GM11168 (cell line): ENCODE measurements at regions not wholly inside any gene's neighbourhood (a gene's known extent, or its start where the extent isn't known, plus 50 kb on each side); places are given as distances from the start of the nearest gene placed in this dataset.

Experiments used
- in situ Hi-C: fragments of 300-500 bp; cut with MboI; formaldehyde crosslinking; loops from one replicate; pipeline ENCODE4 v1.12.0; 2022; ENCODE audit warnings: low sequenced_read_pairs; ENCODE audit not compliant: unreplicated experiment

DNA sequence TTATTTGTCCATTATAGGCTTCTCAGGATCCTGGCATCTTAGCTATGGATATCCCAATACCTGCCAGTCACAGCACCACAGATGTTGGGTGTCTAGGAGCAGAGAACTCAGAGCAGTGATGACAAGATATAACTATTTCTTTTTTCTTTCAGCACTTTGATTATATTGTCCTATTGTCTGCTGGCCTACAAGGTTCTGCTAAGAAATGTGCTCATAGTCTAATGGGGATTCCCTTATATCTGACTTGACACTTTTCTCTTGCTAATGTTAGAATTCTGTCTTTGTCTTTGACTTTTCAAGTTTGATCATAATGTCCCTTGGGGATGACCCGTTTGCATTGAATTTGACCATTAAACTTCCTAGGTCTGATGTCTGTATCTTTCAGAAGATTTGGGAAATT lies 270.4 kb downstream of the OGFRL1 start:
- in situ Hi-C loops = no loop called here

DNA sequence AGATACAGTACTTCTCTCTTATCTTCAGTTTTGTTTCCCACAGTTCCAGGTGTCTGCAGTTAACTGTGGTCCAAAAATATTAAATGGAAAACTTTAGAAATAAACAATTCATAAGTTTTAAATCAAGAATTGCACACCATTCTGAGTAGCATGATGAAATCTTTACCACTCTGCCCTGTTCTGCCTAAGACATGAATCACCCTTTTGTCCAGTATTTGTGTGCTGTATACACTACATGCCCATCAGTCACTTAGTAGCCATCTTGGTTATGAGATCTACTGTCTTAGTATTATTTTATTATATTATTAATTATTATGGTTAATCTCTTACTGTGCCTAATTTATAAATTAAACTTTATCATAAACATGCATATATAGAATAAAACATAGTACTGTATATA lies 279.0 kb downstream of the OGFRL1 start:
- in situ Hi-C loops = no loop called here

DNA sequence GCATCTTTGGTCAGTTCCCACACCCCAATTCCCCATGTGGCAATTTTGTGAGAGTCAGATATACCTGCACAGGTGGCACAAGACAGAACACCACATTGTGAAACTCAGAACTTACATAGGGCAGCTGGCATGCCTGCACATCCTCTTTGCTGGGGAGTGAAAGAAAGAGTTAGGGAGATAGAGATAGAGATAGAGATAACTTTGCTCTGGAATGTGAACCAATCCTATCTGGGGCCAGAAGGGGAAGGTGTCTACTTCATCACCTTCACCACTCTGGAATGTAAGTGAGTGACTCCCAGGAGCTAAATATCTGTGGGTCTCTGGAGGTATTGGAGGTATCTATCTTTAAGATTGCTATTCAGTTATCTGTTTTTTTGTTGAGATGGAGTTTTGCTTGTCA lies 289.2 kb downstream of the OGFRL1 start:
- in situ Hi-C loops = no loop called here

DNA sequence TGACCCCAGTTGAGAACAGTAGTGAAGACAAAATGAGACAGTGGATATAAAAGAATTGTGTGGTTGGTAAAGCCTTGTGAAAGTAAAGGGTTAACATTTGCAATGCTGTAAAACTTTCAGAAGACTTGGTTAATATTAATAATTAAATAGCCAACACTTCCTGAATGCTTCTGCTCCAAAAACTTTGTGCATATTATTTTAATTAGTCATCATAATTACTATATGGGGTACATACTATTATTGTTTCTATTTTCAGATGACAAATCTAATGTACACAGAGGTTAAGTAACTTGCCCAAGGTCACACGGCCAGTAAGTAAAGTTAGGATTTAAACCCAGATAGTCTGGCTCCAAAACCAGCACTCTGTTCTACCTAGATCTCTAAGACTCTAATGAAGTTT lies 291.3 kb downstream of the OGFRL1 start:
- in situ Hi-C loops = no loop called here

DNA sequence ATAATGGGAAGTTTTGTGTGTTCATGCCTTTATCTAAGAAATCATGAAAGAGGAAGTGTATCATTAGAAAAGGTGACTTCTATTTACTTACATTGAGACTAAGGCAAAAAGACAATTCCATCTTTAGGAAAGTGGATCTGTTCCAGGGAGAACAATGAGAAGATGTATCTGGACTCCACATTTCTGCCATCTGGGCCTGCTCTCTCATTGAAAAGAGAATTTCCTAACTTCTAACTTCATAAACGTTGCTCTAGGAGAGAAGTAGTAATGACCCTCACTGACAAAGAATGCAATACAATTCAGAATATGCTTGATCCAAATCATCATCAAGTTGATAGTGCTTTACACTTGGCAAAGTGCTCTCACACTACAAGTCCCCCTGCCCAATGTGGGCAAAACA lies 294.2 kb downstream of the OGFRL1 start:
- in situ Hi-C loops = no loop called here

DNA sequence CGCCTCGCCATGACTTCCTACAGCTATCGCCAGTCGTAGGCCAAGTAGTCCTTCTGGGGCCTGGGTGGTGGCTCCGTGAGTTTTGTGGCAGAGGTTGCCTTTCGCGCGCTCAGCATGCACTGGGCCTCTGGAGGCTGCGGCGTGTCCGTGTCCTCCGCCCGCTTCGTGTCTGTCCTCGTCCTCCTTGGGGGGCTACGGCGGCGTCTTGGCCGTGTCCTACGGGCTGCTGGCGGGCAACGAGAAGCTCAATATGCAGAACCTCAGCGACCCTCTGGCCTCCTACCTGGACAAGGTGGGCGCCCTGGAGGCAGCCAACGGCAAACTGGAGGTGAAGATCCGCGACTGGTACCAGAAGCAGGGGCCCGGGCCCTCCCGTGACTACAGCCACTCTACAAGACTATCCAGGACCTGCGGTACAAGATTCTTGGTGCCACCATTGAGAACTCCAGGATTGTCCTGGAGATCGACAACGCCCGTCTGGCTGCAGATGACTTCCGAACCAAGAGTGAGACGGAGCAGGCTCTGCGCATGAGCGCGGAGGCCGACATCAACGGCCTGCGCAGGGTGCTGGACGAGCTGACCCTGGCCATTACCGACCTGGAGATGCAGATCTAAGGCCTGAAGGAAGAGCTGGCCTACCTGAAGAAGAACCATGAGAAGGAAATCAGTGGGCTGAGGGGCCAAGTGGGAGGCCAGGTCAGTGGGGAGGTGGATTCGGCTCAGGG lies 296.3 kb downstream of the OGFRL1 start:
- in situ Hi-C loops = no loop called here

DNA sequence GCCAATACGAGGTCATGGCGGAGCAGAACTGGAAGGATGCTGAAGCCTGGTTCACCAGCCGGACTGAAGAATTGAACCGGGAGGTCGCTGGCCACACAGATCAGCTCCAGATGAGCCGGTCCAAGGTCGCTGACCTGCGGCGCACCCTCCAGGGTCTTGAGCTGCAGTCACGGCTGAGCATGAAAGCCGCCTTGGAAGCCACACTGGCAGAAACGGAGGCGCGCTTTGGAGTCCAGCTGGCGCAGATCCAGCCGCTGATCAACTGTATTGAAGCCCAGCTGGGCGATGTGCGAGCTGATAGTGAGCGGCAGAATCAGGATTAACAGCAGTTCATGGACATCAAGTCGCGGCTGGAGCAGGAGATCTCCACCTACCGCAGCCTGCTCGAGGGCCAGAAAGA lies 296.9 kb downstream of the OGFRL1 start:
- in situ Hi-C loops = no loop called here

DNA sequence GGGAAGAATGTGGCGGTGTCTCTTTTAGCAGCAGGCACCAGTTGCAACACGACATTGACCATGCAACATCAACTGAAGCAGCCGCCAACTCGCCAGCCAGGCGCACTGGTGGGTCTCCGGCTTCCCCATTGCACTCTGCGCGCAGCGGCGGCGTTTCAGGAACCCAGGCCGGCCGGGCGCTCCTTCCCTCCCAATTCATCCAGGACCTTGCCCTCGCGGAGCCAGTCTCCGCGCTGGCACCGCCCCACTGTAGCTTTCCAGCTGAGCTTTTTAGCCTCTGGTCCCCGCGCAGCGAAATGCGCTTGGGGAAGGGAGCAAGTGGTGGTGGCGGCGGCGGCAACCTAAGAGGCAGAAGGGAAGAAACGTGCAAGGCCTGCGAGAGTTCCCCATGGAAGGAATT lies 297.9 kb upstream of the RIMS1 start:
- in situ Hi-C loops = no loop called here

DNA sequence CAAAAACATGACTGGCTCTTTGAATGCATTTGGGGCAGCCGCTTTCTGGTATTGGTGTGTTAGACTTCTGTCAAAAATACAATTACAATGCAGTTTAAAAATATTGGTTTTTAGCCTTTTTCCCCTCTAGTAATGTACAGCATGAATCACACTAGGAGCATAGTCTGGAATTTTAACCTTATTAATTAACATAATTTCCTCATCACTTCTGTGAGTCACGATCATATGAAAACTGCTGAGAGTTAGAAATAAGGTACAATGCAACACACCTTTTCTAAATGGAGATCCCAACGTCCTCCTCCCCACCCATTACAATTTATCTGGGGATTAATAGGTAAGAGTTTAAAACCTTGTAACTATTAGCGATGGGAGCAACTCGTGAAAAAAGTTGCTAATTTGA lies 297.1 kb upstream of the RIMS1 start:
- in situ Hi-C loops = no loop called here

DNA sequence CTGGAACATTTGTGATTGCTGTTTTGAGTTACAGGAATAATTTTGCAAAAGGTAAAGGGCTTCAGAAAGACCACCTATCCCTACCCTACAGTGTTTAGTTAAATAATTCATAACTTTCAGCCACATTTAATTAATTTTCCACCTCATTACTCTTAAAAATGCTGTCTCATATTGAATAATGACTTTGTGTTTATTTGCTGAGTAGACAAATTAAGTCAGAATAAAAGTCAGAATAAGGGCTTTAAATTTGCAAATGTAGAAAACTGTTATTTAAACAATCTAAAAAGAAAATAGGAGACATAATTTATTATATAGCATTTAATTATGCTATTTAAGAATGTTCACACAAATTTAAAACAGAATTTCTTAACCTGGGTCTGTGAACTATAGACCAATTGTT lies 293.7 kb upstream of the RIMS1 start:
- in situ Hi-C loops = no loop called here

DNA sequence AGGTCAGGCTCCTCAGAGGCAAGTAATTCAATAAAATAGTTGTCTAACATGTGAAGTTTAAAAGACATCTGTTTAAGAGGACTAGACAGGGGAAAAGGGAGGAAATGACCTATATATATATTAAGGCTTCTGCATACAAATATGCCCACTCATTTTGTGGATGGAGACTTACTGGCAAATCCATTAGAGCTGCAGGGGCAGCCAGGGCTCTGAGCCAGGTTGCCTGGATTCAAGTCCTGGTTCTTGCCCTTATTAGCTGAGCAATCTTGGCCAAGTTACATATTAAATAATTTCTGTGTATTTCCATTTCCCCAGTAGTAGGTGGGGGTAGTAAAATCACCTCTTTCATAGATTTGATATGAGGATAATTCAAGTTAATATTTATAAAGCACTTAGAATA lies 287.0 kb upstream of the RIMS1 start:
- in situ Hi-C loops = no loop called here

DNA sequence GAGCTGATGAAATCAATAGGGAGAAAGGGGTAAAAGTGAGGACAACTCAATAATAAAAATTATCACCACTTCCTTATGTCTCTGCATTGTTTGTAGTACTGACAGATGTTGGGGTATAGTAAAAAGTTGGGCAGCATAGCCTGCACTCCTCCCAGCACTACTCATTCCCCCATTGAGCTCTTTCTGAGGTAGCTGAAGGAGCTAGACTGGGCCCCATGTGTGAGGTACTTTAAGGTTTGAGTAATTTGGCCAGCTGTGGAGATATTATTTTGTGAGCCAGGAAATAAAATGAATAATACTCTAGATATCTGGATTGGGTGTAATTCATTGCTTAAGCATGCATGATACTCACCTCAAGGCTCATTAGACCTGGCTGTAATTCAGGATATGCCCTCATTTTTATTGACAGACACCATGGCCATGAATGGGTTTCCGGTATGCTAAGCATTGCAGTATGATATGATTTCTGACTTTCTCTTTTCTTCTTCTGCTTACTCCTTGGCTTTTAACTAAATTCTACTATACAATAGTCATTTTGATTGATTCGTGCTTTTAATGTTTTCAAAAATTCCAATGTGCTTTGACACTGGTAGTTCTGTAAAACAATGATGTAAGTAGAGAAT lies 283.9 kb upstream of the RIMS1 start:
- in situ Hi-C loops = no loop called here

DNA sequence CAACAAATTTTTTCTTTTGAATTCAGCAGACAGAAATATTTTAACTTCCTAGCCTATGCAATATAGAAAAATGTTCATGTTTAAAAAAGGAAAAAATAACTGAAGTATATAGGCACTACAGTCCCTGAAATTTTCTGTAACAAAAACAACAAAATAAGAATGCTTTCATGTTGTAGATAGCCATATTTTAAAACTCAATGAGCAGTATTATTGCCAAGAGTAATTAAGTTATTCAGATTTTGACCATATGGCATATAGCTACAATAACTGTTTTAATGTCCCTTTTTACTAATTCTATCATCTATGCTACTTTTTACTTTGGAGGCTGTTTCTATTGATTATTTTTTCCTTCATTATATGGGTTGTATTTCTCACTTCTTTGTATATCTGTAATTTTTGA lies 283.3 kb upstream of the RIMS1 start:
- in situ Hi-C loops = no loop called here

DNA sequence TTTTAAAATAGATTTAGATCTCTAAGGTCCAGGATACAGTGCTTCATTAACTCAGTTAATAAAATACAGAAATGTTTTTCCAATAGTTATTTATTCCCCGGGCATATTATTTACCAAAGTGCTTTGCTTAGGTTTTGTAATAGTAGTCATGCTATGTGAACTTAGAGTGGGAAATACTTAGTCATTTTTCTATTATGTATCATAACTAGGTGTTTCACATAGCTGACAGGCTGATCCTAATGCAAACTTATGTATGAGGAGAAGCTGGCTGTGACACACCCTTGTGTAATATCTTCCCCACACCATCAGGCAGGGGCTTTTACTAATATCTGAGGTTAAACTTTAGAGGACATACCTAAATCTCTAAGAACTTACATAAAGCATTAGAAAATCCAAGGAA lies 277.7 kb upstream of the RIMS1 start:
- in situ Hi-C loops = no loop called here

DNA sequence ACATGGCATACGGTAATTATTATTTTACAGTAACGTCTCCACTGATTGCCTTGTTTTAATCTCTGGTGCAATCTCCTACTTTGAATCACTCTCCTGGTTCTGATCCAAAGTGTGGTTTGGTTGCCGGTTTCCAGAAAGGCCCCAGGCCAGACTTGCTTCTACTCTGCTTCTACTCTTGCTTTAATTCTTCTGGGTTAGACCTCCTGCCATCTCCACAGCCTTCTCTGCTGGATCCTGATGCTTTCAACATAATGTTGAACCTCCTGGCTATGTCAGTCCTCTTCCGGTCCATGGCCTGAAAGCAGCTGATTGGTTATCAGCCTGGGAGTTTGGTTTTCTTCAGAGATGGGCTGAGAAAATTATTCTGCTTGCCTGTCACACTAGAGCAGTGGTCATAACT lies 266.5 kb upstream of the RIMS1 start:
- in situ Hi-C loops = no loop called here

DNA sequence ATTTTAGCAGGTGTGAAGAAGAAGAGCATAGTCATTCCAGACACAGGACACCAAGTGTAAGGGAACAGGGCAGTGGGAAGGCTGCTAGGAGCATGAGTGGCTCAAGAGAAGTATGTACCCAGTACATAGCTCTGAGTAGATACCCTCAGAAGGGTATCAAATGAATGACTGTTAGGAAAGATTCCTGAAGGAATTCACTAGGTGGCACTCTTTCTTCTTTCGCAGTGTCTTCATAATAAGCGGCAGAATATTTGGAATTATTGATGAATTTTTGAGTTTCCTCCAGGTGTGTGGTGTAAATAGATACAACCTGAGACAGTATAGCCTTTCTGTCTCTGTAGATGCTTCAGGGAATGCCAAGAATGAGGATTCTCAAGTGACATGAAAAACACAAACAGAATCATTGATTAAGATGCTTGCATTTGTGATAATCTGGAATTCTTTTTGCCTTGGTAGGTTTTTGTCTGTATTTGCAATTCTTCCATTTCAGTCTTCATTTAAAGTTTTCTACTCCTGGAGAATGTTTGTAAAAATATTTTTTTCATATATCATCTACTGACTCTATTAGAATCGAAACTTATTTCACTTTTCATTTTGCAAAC lies 264.3 kb upstream of the RIMS1 start:
- in situ Hi-C loops = no loop called here

DNA sequence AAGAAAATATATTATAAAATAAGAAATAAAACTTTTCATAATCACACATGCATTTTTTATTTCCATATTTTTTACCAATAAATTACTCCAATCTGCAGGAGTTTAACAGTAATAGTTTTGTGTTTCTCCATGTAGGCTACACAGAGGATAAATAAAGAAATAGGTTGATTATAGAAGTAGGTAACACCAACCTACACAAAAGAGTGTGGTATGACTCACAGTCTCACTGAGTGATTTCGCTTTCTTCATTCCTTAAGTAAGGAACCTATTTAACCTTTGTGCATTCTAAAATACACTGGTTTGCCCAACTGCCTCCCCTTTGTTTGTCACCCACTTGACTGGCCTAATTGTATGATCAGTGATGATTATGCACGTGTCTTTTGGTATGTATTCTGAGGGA lies 244.2 kb upstream of the RIMS1 start:
- in situ Hi-C loops = no loop called here

DNA sequence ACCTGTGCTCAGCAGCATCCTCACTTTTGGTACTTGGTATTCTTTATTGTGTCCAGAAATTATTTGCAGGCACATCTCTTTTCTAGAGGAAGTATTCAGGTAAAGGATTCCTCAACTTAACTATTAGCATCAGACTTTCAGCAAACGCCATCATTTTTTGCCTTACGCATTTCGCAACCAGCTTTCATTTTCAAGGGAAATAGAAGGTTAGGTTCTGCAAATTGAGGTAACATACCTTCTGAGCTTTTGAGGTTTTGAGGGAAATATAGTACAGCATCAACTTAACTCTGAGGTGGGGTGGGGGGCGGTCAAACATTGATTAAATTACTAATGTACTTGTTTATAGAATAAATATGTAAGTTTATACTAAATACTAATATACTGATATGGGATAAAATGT lies 243.6 kb upstream of the RIMS1 start:
- in situ Hi-C loops = no loop called here

DNA sequence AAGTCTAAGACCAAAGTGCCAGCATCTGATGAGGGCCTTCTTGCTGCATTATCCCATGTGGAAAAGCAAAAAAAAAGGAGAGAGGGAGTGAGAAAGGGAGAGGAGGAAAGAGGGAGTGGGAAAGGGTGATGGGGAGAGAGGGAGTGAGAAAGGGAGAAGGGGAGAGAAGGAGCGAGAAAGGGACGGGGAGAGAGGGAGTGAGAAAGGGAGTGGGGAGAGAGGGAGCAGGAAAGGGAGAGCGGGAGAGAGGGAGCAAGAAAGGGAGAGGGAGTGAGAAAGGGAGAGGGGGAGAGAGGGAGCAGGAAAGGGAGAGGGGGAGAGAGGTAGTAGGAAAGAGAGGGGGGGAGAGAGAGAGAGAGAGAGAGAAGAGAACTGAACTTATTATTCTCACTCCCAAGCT lies 241.1 kb upstream of the RIMS1 start:
- in situ Hi-C loops = no loop called here

DNA sequence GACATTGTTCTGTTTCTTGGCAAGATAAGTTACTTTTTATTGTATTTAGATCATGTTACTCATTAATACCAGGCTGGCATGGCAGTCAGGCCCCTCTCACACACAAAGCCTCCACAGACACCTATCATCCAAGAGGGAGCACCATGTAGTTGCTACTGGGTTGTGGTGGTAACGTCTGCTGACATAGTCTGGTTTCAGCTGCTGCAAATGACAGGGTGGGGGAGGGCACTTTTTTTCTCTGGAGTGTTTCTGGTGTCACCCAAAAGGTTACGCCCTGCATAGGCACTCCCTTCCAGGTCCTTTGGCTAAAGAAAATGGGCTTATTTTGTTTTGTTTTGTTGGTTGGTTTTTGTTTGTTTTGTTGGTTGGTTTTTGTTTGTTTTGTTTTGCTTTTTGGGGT lies 236.4 kb upstream of the RIMS1 start:
- in situ Hi-C loops = no loop called here

DNA sequence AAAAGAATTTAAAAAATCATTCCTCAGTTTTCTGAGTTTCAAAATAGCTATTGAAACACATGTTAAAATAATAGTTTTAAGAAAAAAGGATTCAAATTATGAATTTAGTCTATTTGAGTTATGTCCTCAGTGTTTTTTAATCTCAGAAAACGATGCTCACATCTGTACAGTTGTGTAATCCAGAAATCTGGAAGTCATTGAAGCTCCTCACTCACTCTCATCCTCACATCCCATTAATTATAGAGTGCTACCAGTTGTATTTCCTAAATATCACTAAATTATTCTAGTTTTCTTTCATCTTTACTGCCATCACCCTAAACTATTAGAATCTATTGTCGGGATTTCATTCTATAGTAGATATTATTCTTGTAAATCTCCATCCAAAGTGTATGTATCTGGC lies 234.7 kb upstream of the RIMS1 start:
- in situ Hi-C loops = no loop called here

DNA sequence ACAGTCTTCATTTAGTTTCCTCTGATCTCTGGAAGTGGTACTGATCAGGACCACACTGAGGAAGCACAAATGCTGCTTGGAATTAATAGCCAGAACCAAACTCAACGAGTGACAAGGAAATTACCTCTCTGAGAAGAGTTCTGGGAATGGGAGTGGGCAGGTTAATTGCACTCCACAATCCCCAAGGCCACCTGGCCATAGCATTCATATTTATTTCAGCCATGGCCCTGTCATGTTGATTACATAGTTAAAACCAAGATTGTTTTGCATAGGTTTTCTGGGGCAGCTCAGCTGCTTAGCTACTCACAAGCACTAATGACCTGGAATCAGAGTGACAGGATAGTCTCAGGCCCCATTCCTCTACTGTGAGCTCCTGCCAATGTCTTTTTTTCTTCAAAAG lies 230.2 kb upstream of the RIMS1 start:
- in situ Hi-C loops = no loop called here
